ENCODE measurements at regions not wholly inside any gene's neighbourhood (a gene's known extent, or its start where the extent isn't known, plus 50 kb on each side); places are given as distances from the start of the nearest gene placed in this dataset.

GRCh38 chr7:9217204-9217603, 783.8 kb downstream of the NXPH1 start:
- Histone ChIP-seq H3K4me2 (ENCODE audit: low read length) (no peak overlapping the region), H4K20me1 (ENCODE audit: insufficient read depth, low read length) (no peaks in the 10 kb centered on the region), H3K27ac (ENCODE audit: low read depth, low read length, poor library complexity, severe bottlenecking) (no peak overlapping the region), H3K4me3 (ENCODE audit: low read depth, low read length, poor library complexity, severe bottlenecking) (no peak overlapping the region), H3K79me2 (ENCODE audit: insufficient read depth, low read length) (no peaks in the 10 kb centered on the region), H3K27me3 (ENCODE audit: insufficient read depth, low read length) (no peaks in the 10 kb centered on the region), H3K4me1 (ENCODE audit: insufficient read depth, low read length, severe bottlenecking) (no peaks in the 10 kb centered on the region), H3K9ac (ENCODE audit: low read length) (no peak overlapping the region), H3K9me3 (ENCODE audit: low read length) (no peaks in the 10 kb centered on the region), H2AFZ (ENCODE audit: low read length) (no peak overlapping the region), H3F3A (ENCODE audit: insufficient read depth, low read length) (no peaks in the 10 kb centered on the region), H3K36me3 (ENCODE audit: insufficient read depth, low read length) (no peaks in the 10 kb centered on the region), H3K9me2 (ENCODE audit: low read depth, low read length) (no peaks in the 10 kb centered on the region)
- no peak for TF ChIP-seq EZH2 (IDR thresholded peaks at IDR 0.05; ENCODE audit: borderline replicate concordance, low read length)
- TF ChIP-seq CTCF (IDR thresholded peaks at IDR 0.05; ENCODE audit: low read length): no peak

- Histone ChIP-seq H3K9me3 (ENCODE audit: low read length) (no peaks in the 10 kb centered on the region), H3K79me2 (ENCODE audit: insufficient read depth, low read length) (no peaks in the 10 kb centered on the region), H3K4me3 (ENCODE audit: low read depth, low read length, poor library complexity, severe bottlenecking) (no peak overlapping the region), H3K4me2 (ENCODE audit: low read length) (no peak overlapping the region), H3K27ac (ENCODE audit: low read depth, low read length, poor library complexity, severe bottlenecking) (no peak overlapping the region), H4K20me1 (ENCODE audit: insufficient read depth, low read length) (no peaks in the 10 kb centered on the region), H3F3A (ENCODE audit: insufficient read depth, low read length) (no peaks in the 10 kb centered on the region), H3K9me2 (ENCODE audit: low read depth, low read length) (no peaks in the 10 kb centered on the region), H3K27me3 (ENCODE audit: insufficient read depth, low read length) (no peaks in the 10 kb centered on the region), H2AFZ (ENCODE audit: low read length) (no peak overlapping the region), H3K36me3 (ENCODE audit: insufficient read depth, low read length) (no peaks in the 10 kb centered on the region), H3K4me1 (ENCODE audit: insufficient read depth, low read length, severe bottlenecking) (no peaks in the 10 kb centered on the region), H3K9ac (ENCODE audit: low read length) (no peak overlapping the region)
- TF ChIP-seq EZH2 (IDR thresholded peaks at IDR 0.05; ENCODE audit: borderline replicate concordance, low read length): no peak
- no peak for TF ChIP-seq CTCF (IDR thresholded peaks at IDR 0.05; ENCODE audit: low read length)
Observed at GRCh38 chr7:9226500-9226899, 793.1 kb downstream of the NXPH1 start.

- H3K27ac ChIP-seq (ENCODE audit: low read depth, low read length, poor library complexity, severe bottlenecking): no peak overlapping the region
- no peaks in the 10 kb centered on the region for H3K27me3 ChIP-seq (ENCODE audit: insufficient read depth, low read length)
- H4K20me1 ChIP-seq (ENCODE audit: insufficient read depth, low read length): no peaks in the 10 kb centered on the region
- no peaks in the 10 kb centered on the region for H3K4me1 ChIP-seq (ENCODE audit: insufficient read depth, low read length, severe bottlenecking)
- no peaks in the 10 kb centered on the region for H3K79me2 ChIP-seq (ENCODE audit: insufficient read depth, low read length)
- H3K9me2 ChIP-seq (ENCODE audit: low read depth, low read length): no peaks in the 10 kb centered on the region
- H3K36me3 ChIP-seq (ENCODE audit: insufficient read depth, low read length): no peaks in the 10 kb centered on the region
- TF ChIP-seq CTCF (IDR thresholded peaks at IDR 0.05; ENCODE audit: low read length) (no peak), EZH2 (IDR thresholded peaks at IDR 0.05; ENCODE audit: borderline replicate concordance, low read length) (no peak)
- H3K9me3 ChIP-seq (ENCODE audit: low read length): no peaks in the 10 kb centered on the region
- H3K4me3 ChIP-seq (ENCODE audit: low read depth, low read length, poor library complexity, severe bottlenecking): no peak overlapping the region
- H3K4me2 ChIP-seq (ENCODE audit: low read length): no peak overlapping the region
- no peaks in the 10 kb centered on the region for H3F3A ChIP-seq (ENCODE audit: insufficient read depth, low read length)
- H3K9ac ChIP-seq (ENCODE audit: low read length): no peak overlapping the region
- H2AFZ ChIP-seq (ENCODE audit: low read length): no peak overlapping the region
Observed at GRCh38 chr7:9231630-9232121, 798.3 kb downstream of the NXPH1 start.

Data from OCI-LY1 (cell line).